Calu3 (cell line): ENCODE measurements at regions not wholly inside any gene's neighbourhood (a gene's known extent, or its start where the extent isn't known, plus 50 kb on each side); places are given as distances from the start of the nearest gene placed in this dataset.

Experiments used
- BruUV-seq: library from RNA; stranded (reverse); fragments of 400-500 nt; replicated peaks from 2 replicates; lab custom pipeline; 2021; lab: Mats Ljungman, UMichigan
- CTCF ChIA-PET: fragments of 300-600 bp; sonication (Branson Sonifier 250); formaldehyde crosslinking; loops from one replicate; lab custom pipeline; 2022; ENCODE audit warnings: antibody characterized with exemption; lab: Charles Lee
- DNase-seq: peaks from one replicate; pipeline ENCODE4 v3.0.0; 2022
- H3K27ac Mint-ChIP-seq: one replicate; pipeline ENCODE4 v1.8.0; 2022; ENCODE audit warnings: mixed read lengths; ENCODE audit not compliant: unreplicated experiment
- H3K27me3 Mint-ChIP-seq: one replicate; pipeline ENCODE4 v1.8.0; 2022; ENCODE audit warnings: mixed read lengths; ENCODE audit not compliant: unreplicated experiment
- H3K36me3 Mint-ChIP-seq: one replicate; pipeline ENCODE4 v1.8.0; 2022; ENCODE audit warnings: mild to moderate bottlenecking, moderate library complexity, mixed read lengths; ENCODE audit not compliant: insufficient read depth, unreplicated experiment
- H3K4me1 Mint-ChIP-seq: one replicate; pipeline ENCODE4 v1.8.0; 2022; ENCODE audit warnings: mild to moderate bottlenecking, low read depth, mixed read lengths; ENCODE audit not compliant: unreplicated experiment
- H3K4me3 Mint-ChIP-seq: one replicate; pipeline ENCODE4 v1.8.0; 2022; ENCODE audit warnings: mild to moderate bottlenecking, low read depth, moderate library complexity, mixed read lengths; ENCODE audit not compliant: unreplicated experiment
- H3K9me3 Mint-ChIP-seq: one replicate; pipeline ENCODE4 v1.8.0; 2022; ENCODE audit warnings: low read depth, mixed read lengths; ENCODE audit not compliant: unreplicated experiment
- intact Hi-C: fragments of 100-400 bp; cut with micrococcal nuclease; formaldehyde crosslinking; loops from one replicate; pipeline ENCODE4 v1.10.0; 2022; ENCODE audit not compliant: unreplicated experiment
- TF ChIP-seq, protein P1 (sequence below): fragments of 200-600 bp; IDR thresholded peaks from one replicate; pipeline ENCODE4 v1.8.0; 2022; ENCODE audit warnings: antibody characterized with exemption; ENCODE audit not compliant: unreplicated experiment

DNA sequence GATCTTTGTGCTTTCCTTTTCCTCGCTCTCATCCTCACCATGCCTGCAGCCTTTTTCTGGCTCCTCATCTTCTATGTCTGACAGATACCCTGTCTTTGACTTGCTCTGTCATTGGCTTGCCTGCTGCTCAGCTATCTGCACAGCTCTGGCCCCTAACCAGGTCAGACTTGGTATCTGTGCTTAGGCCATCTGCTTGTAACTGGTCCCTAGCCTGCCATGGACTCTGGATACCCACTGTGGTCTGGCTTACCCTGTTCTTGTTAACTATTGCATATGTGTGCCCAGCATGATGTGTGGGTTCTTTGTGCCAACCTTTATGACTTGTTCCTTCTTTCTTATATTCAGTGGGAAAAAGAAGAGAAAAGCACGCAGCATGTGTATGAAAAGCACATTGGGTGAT, 109.7 kb upstream of the ROPN1 start:
- H3K4me1 Mint-ChIP-seq: no peaks in the 10 kb centered on the region
- H3K27me3 Mint-ChIP-seq: peaks cover 32% of the 10 kb centered on the region
- H3K4me3 Mint-ChIP-seq: no peak overlapping the region
- DNase-seq: no peak
- H3K9me3 Mint-ChIP-seq: no peaks in the 10 kb centered on the region
- no peak overlapping the region for H3K27ac Mint-ChIP-seq
- CTCF ChIA-PET: no interaction called here
- no peaks in the 10 kb centered on the region for H3K36me3 Mint-ChIP-seq
- no TSS peak for BruUV-seq
- intact Hi-C loops: no loop called here
- TF ChIP-seq, protein P1, sequence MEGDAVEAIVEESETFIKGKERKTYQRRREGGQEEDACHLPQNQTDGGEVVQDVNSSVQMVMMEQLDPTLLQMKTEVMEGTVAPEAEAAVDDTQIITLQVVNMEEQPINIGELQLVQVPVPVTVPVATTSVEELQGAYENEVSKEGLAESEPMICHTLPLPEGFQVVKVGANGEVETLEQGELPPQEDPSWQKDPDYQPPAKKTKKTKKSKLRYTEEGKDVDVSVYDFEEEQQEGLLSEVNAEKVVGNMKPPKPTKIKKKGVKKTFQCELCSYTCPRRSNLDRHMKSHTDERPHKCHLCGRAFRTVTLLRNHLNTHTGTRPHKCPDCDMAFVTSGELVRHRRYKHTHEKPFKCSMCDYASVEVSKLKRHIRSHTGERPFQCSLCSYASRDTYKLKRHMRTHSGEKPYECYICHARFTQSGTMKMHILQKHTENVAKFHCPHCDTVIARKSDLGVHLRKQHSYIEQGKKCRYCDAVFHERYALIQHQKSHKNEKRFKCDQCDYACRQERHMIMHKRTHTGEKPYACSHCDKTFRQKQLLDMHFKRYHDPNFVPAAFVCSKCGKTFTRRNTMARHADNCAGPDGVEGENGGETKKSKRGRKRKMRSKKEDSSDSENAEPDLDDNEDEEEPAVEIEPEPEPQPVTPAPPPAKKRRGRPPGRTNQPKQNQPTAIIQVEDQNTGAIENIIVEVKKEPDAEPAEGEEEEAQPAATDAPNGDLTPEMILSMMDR: no peak

DNA sequence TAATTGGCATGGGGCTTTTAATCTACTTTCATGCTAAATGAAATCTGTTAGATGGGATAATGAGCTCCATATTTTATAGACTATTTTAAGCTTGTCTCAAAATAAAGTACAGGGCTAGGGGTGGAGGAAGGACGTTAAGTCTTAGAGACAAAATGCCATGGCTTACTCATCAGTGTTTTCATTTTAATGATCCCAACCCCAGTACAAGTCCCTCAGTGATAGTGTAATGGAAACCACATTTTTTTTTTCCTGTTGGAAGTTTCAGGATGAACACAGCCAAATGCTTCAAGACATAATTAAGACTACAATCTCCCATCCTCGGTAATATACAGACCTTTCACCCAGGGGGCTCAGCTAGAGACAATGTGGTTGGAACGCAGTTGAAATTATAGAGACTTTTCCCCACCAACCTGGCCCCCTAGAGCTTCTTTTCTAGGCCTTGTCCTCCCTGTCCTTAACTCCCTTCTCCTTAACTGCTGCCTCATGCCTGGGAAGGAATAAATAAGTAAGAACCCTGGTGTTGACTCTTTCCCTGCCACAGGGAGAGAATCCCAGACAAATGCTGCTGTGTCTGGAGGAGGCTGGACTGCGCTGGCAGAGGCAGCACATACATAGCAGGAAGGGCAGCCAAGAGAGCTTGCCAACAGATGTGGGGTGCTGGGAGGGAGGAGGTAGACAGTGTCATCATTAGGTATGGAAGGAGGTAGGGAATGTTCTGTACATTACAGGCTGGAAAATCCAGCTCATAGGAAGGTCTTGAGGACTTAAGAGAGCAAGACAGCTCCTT, 115.4 kb upstream of the ROPN1 start:
- Mint-ChIP-seq H3K9me3 (no peaks in the 10 kb centered on the region), H3K27me3 (no peaks in the 10 kb centered on the region), H3K27ac (no peak overlapping the region), H3K4me3 (no peak overlapping the region), H3K4me1 (no peaks in the 10 kb centered on the region), H3K36me3 (no peaks in the 10 kb centered on the region)
- CTCF ChIA-PET: interaction anchor here (1.1 to 1.4 kb wide), 2 partner anchors 8 to 10 kb away, joined by 3 to 4 read pairs; no protein-coding TSS in a partner anchor
- TF ChIP-seq, protein P1: no peak
- intact Hi-C loops: no loop called here
- DNase-seq: no peak
- BruUV-seq: no TSS peak

DNA sequence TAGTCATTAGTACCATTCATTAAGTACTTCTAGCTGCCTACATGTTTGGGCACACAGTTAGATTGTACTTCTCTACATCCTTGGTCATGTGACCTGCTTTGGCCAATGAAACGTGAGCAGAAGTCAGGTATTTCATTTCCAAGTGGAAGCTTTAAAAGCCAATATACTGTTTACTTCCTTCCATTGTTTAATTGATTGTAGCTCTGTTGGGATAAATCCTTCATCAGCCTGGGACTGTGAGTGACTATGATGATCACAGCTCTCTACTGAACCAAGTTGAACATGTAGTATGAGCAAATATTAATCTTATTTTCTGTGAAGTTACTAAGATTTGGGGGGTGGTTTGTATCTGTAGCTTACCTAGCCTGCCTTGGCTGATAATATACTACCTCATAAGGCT, 116.5 kb upstream of the ROPN1 start:
- intact Hi-C loops: no loop called here
- CTCF ChIA-PET: no interaction called here
- no peaks in the 10 kb centered on the region for H3K36me3 Mint-ChIP-seq

DNA sequence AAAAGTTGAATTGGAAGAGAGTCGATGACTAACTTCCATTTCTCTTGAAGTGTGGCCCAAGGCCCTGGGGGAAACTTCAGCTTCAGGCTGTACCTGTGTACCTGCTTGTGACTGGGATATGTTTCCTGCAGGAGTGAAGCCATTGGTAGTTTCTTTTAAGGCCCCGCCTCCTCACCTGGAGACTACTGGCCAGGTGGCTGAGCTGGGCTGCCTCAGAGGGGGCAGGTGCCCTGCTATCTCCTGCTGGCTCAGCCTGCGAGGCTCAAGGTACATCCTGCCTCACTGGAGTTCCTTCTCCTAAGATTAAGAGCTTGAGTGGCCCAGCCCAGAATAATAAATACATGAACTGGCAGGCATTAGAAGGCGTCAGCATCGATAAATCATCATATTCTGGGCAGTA, 121.6 kb upstream of the ROPN1 start:
- intact Hi-C loops: no loop called here
- Mint-ChIP-seq H3K27ac (no peak overlapping the region), H3K4me1 (no peaks in the 10 kb centered on the region), H3K36me3 (no peaks in the 10 kb centered on the region), H3K4me3 (no peak overlapping the region), H3K9me3 (no peaks in the 10 kb centered on the region), H3K27me3 (peaks cover 37% of the 10 kb centered on the region)
- CTCF ChIA-PET: no interaction called here
- TF ChIP-seq, protein P1: no peak
- no TSS peak for BruUV-seq
- DNase-seq: no peak

More for the DNA sequence above, 116.5 kb upstream of the ROPN1 start:
- Mint-ChIP-seq H3K4me1 (no peaks in the 10 kb centered on the region), H3K9me3 (no peaks in the 10 kb centered on the region), H3K27me3 (peaks cover 10% of the 10 kb centered on the region), H3K4me3 (no peak overlapping the region), H3K27ac (no peak overlapping the region)
- TF ChIP-seq, protein P1: no peak
- BruUV-seq: no TSS peak
- no peak for DNase-seq
